Heart right ventricle (tissue), 16 donors: ENCODE measurements at regions not wholly inside any gene's neighbourhood (a gene's known extent, or its start where the extent isn't known, plus 50 kb on each side); places are given as distances from the start of the nearest gene placed in this dataset.

Experiments
- ATAC-seq, 8 donors: fragments of 200-7000 bp; cut with Tn5 transposase; one replicate each; pipeline ENCODE4 v1.9.1; 2020; ENCODE audit warnings: mild to moderate bottlenecking in 8 of 8, moderate library complexity in 8 of 8, moderate number of reproducible peaks in 1 of 8
- DNase-seq, 2 donors: peaks; one replicate each; pipeline ENCODE4 v3.0.0-alpha.2; 2020
- H3K27ac ChIP-seq, 10 donors: fragments of 200-600 bp; sonication (generic) in 2 of 10; one replicate each; pipeline versions ENCODE4 v1.5.0 to v1.8.0; 2020 to 2022; ENCODE audit warnings: mild to moderate bottlenecking in 3 of 10
- H3K27me3 ChIP-seq, 7 donors: fragments of 200-600 bp; one replicate each; pipeline ENCODE4 v1.8.0; 2021 to 2022; ENCODE audit warnings: mild to moderate bottlenecking in 2 of 7
- H3K36me3 ChIP-seq, 9 donors: fragments of 200-600 bp; sonication (generic) in 1 of 9; one replicate each; pipeline versions ENCODE4 v1.5.0 to v1.8.0; 2020 to 2022; ENCODE audit warnings: mild to moderate bottlenecking in 2 of 9
- H3K4me1 ChIP-seq, 9 donors: fragments of 200-600 bp; sonication (generic) in 1 of 9; one replicate each; pipeline versions ENCODE4 v1.5.0 to v1.8.0; 2020 to 2022; ENCODE audit warnings: mild to moderate bottlenecking in 4 of 9
- H3K4me3 ChIP-seq, 10 donors: fragments of 200-600 bp; sonication (generic) in 2 of 10; one replicate each; pipeline versions ENCODE4 v1.5.0 to v1.8.0; 2020 to 2022; ENCODE audit warnings: mild to moderate bottlenecking in 7 of 10, moderate library complexity in 2 of 10
- H3K9me3 ChIP-seq, 11 donors: fragments of 200-600 bp in 10 of 11; sonication (generic) in 2 of 11; one replicate each; pipeline versions ENCODE4 v1.5.0 to v1.8.0; 2013 to 2022; ENCODE audit warnings: mild to moderate bottlenecking in 2 of 11, control low read depth in 1 of 11, moderate library complexity in 1 of 11
- CTCF ChIP-seq, 9 donors: fragments of 200-600 bp; sonication (generic) in 2 of 9; IDR thresholded peaks; one replicate each; pipeline versions ENCODE4 v1.5.0 to v1.8.0; 2021 to 2022; ENCODE audit warnings: antibody characterized with exemption in 9 of 9, mild to moderate bottlenecking in 5 of 9, moderate library complexity in 1 of 9
- WGBS, 2 donors: extraction: QIAGEN DNeasy Blood & Tissue Kit; methylation state at CpG; one replicate each; pipeline ENCODE4 v1.1.7; 2013; ENCODE audit warnings: inconsistent platforms in 1 of 2; 5-methylcytosine and 5-hydroxymethylcytosine counted together
- intact Hi-C, 10 donors: fragments of 100-400 bp; cut with DNase I; formaldehyde crosslinking; loops; one replicate each; pipeline versions ENCODE4 v1.11.1 to v1.14.2; 2022
- donor health status: Arrhythmogenic right ventricular cardiomyopathy.
- donor health status: ischemic (EF 13 %, LVEDD 7.1; RV severe dilation, severe dysfunction).
- donor health status: healthy with polysubstance abuse.
- donor health status: DM: no; HTN: yes; CAD: no.
- donor health status: DM: no; HTN: no; CAD: no.
- donor health status: ischemic (EF 25% LVEDD 6.9; RV normal size, moderate dysfunction).
- donor health status: ischemic (EF 25% LVEDD 5.7; RV mildly dilated, moderate dysfunction).
- donor health status: healthy.
- donor health status: DM: yes; HTN: yes; CAD: no.
- donor health status: Ischemic cardiomyopathy.
- donor health status: ischemic (EF 35%, LVEDD 5.7; RV mildly dilated, moderate dysfunction).
- donor health status: nonischemic (EF 11% LVEDD 7.7; RV severe dilation, severe dysfunction).
- donor health status: DM: yes; HTN: yes; CAD: no.
- donor health status: PGD.
- donor health status: ischemic (EF 29% LVEDD 5.4; RV normal size, mild dysfunction).
- donor health status: nonischemic (EF 23%, LVEDD 6.1; RV moderate dilation, normal function).

- H3K9me3 ChIP-seq: peaks cover 0 to 12% (median 0%) of the 10 kb centered on the region in 11 donors
- no peak for ATAC-seq
- no peak for TF ChIP-seq CTCF (IDR thresholded peaks at IDR 0.05)
- 73 to 77% methylated on average over 3 of the region's 3 CpGs for WGBS, 2 donors
- H3K36me3 ChIP-seq: no peaks in the 10 kb centered on the region
- no peak overlapping the region for H3K27ac ChIP-seq
- no peak overlapping the region for H3K4me3 ChIP-seq
- no peak for DNase-seq
- intact Hi-C loops: no loop called here
- peaks cover 0 to under 1% (median 0%) of the 10 kb centered on the region in 7 donors for H3K27me3 ChIP-seq
- no peaks in the 10 kb centered on the region for H3K4me1 ChIP-seq
These were observed 68.9 kb upstream of the FAM47B start for GRCh38 chrX:34873500-34874225.

- ATAC-seq: no peak
- no peak for TF ChIP-seq CTCF (IDR thresholded peaks at IDR 0.05)
- Histone ChIP-seq H3K9me3 (peaks cover 0 to 12% (median 0%) of the 10 kb centered on the region in 11 donors), H3K4me3 (no peak overlapping the region), H3K4me1 (no peaks in the 10 kb centered on the region), H3K27ac (no peak overlapping the region), H3K27me3 (peaks cover 0 to 3% (median 0%) of the 10 kb centered on the region in 7 donors), H3K36me3 (no peaks in the 10 kb centered on the region)
- intact Hi-C loops: no loop called here
- DNase-seq: no peak
- WGBS, 2 donors: 84 to 88% methylated on average over 4 of the region's 4 CpGs
These were observed 67.8 kb upstream of the FAM47B start for GRCh38 chrX:34874763-34875162.

- Histone ChIP-seq H3K36me3 (no peaks in the 10 kb centered on the region), H3K9me3 (peaks cover 0 to 12% (median 0%) of the 10 kb centered on the region in 11 donors), H3K27me3 (peaks cover 0 to 3% (median 0%) of the 10 kb centered on the region in 7 donors), H3K27ac (no peak overlapping the region), H3K4me3 (no peak overlapping the region), H3K4me1 (no peaks in the 10 kb centered on the region)
- no peak for ATAC-seq
- intact Hi-C loops: no loop called here
- TF ChIP-seq CTCF (IDR thresholded peaks at IDR 0.05): no peak
- WGBS, 2 donors: 9 to 18% methylated on average over 1 of the region's 1 CpG
- DNase-seq: no peak
These were observed 67.4 kb upstream of the FAM47B start for GRCh38 chrX:34875204-34875603.

- no peaks in the 10 kb centered on the region for H3K36me3 ChIP-seq
- H3K27me3 ChIP-seq: peaks cover 0 to 3% (median 0%) of the 10 kb centered on the region in 7 donors
- DNase-seq (no peak), ATAC-seq (no peak)
- no peaks in the 10 kb centered on the region for H3K4me1 ChIP-seq
- TF ChIP-seq CTCF (IDR thresholded peaks at IDR 0.05): no peak
- H3K9me3 ChIP-seq: no peaks in the 10 kb centered on the region
- no peak overlapping the region for H3K27ac ChIP-seq
- 95 to 97% methylated on average over 1 of the region's 1 CpG for WGBS, 2 donors
- intact Hi-C loops: no loop called here
- H3K4me3 ChIP-seq: no peak overlapping the region
These were observed 65.2 kb upstream of the FAM47B start for GRCh38 chrX:34877436-34877835.
